ENCODE measurements at regions not wholly inside any gene's neighbourhood (a gene's known extent, or its start where the extent isn't known, plus 50 kb on each side); places are given as distances from the start of the nearest gene placed in this dataset.

DNA sequence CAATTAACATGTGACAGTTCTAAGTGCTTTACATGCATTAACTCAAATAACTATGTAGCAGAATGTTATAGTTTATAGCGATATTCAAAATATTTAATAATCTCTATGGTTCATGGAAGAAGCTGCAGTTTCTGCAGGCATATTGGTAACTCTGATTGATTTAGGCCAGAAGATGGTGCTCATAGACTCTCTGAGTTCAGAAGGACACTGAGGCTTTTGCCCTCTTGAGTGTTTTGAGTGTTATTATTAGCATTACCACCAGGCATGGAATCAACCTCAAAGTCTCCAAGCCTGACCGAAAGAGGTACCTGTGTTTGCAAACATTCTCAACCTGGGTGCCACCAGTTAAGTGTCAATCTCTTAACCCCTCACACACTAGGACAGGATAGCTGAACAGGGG is 792.3 kb upstream of the PCDH7 start:
- CTCF ChIA-PET = interaction anchor here (0.6 kb wide), 1 partner anchor 397 kb away, joined by 5 read pairs; no protein-coding TSS in a partner anchor
- H3K36me3 ChIP-seq (ENCODE audit: control insufficient read depth in 2 of 2, insufficient read depth in 1 of 2, low read length in 2 of 2) = no peaks in the 10 kb centered on the region
- no peaks in the 10 kb centered on the region for H3K4me1 ChIP-seq (ENCODE audit: control insufficient read depth, insufficient read depth, low read length)
- H3K4me3 ChIP-seq (ENCODE audit: low read depth, low read length) = no peak overlapping the region
- POLR2A ChIA-PET = no interaction called here
- H3K27ac ChIP-seq (ENCODE audit: extremely low read depth, low read depth, low read length) = no peak overlapping the region
- TF ChIP-seq YY2 (tag by site-specific recombination; IDR thresholded peaks at IDR 0.05) = no peak
- no peaks in the 10 kb centered on the region for H3K9me3 ChIP-seq (ENCODE audit: control insufficient read depth, insufficient read depth, low read depth, low read length)

DNA sequence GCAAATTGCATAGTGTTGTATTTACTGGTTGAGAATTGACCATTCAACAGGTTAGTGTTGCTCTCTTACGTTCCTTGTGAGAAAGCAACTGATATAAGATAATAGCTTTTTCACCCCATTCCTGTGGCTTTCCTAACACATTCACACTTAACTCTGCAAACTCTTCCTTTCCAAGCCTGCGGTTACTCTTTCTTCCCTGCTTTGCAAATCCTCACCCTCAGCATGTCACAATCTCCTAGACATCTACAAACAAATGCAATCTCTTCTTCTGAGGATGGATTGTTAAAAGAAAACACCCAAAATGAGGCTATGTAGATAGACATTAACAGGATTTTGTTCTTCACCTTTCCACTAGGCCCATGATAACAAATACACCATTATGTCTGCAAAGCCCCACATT is 771.7 kb upstream of the PCDH7 start:
- no peaks in the 10 kb centered on the region for H3K9me3 ChIP-seq (ENCODE audit: control insufficient read depth, insufficient read depth, low read depth, low read length)
- CTCF ChIA-PET = no interaction called here
- no peaks in the 10 kb centered on the region for H3K36me3 ChIP-seq (ENCODE audit: control insufficient read depth in 2 of 2, insufficient read depth in 1 of 2, low read length in 2 of 2)
- H3K4me3 ChIP-seq (ENCODE audit: low read depth, low read length) = no peak overlapping the region
- H3K4me1 ChIP-seq (ENCODE audit: control insufficient read depth, insufficient read depth, low read length) = no peaks in the 10 kb centered on the region
- TF ChIP-seq ZNF610 (tag by site-specific recombination; IDR thresholded peaks at IDR 0.05; ENCODE audit: borderline replicate concordance) (no peak), SCRT2 (tag by site-specific recombination; IDR thresholded peaks at IDR 0.05) (peak; percentile 59)
- TF ChIP-seq, protein P1, sequence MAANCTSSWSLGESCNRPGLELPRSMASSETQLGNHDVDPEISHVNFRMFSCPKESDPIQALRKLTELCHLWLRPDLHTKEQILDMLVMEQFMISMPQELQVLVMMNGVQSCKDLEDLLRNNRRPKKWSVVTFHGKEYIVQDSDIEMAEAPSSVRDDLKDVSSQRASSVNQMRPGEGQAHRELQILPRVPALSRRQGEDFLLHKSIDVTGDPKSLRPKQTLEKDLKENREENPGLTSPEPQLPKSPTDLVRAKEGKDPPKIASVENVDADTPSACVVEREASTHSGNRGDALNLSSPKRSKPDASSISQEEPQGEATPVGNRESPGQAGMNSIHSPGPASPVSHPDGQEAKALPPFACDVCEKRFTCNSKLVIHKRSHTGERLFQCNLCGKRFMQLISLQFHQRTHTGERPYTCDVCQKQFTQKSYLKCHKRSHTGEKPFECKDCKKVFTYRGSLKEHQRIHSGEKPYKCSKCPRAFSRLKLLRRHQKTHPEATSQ (tag by site-specific recombination; IDR thresholded peaks at IDR 0.05) = no peak
- POLR2A ChIA-PET = no interaction called here
- H3K27ac ChIP-seq (ENCODE audit: extremely low read depth, low read depth, low read length) = no peak overlapping the region

DNA sequence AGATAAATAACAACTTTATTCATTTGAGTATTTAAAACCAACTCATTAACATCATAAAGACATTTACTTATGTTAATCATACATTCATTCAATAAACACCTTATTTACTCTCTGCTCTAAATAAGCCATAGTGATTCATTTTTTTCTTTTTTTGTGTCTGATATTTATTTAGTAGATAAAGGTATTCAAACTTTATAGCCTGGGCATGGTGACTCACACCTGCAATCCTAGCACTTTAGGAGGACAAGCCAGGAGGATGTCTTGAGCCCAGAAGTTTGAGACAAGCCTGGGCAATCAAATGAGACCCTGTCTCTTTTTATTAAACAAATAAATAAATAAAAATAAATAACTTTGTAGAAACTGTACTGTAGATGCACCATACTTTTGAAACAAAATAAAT is 771.3 kb upstream of the PCDH7 start:
- CTCF ChIA-PET = no interaction called here
- Histone ChIP-seq H3K36me3 (ENCODE audit: control insufficient read depth in 2 of 2, insufficient read depth in 1 of 2, low read length in 2 of 2) (no peaks in the 10 kb centered on the region), H3K4me1 (ENCODE audit: control insufficient read depth, insufficient read depth, low read length) (no peaks in the 10 kb centered on the region), H3K4me3 (ENCODE audit: low read depth, low read length) (no peak overlapping the region), H3K27ac (ENCODE audit: extremely low read depth, low read depth, low read length) (no peak overlapping the region), H3K9me3 (ENCODE audit: control insufficient read depth, insufficient read depth, low read depth, low read length) (no peaks in the 10 kb centered on the region)
- POLR2A ChIA-PET = no interaction called here
- TF ChIP-seq REPIN1 (tag by site-specific recombination; IDR thresholded peaks at IDR 0.05; ENCODE audit: low read depth) (no peak), ZNF302 (tag by site-specific recombination; IDR thresholded peaks at IDR 0.05; ENCODE audit: low read depth) (no peak), ZNF169 (tag by site-specific recombination; IDR thresholded peaks at IDR 0.05) (no peak), ZNF24 (tag by site-specific recombination; IDR thresholded peaks at IDR 0.05) (no peak), ZNF514 (tag by site-specific recombination; IDR thresholded peaks at IDR 0.05) (no peak), ZNF175 (tag by site-specific recombination; IDR thresholded peaks at IDR 0.05) (no peak)
- TF ChIP-seq, protein P1 (tag by site-specific recombination; IDR thresholded peaks at IDR 0.05) = no peak

DNA sequence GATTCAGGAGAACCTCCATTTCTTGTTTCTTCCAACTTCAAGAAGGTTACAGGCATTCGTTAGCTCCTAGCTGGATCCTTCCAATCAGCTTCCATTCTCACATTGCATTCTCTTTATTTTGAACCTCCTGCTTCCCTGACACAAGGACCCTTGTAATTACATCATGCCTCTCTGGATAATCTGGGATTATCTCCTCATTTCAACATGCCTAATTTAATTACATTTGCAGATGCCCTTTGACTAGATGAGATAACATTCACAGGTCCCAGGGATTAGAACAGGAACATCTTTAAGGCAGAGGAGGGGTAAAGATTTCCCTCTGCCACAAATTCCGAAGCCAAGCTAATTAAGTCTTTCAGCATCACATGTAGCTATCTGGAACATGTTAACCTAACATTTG is 753.8 kb upstream of the PCDH7 start:
- Histone ChIP-seq H3K4me1 (ENCODE audit: control insufficient read depth, insufficient read depth, low read length) (no peaks in the 10 kb centered on the region), H3K4me3 (ENCODE audit: low read depth, low read length) (no peak overlapping the region), H3K9me3 (ENCODE audit: control insufficient read depth, insufficient read depth, low read depth, low read length) (no peaks in the 10 kb centered on the region), H3K27ac (ENCODE audit: extremely low read depth, low read depth, low read length) (no peak overlapping the region), H3K36me3 (ENCODE audit: control insufficient read depth in 2 of 2, insufficient read depth in 1 of 2, low read length in 2 of 2) (no peaks in the 10 kb centered on the region)
- ChIA-PET CTCF (no interaction called here), POLR2A (no interaction called here)
- TF ChIP-seq, protein P2, sequence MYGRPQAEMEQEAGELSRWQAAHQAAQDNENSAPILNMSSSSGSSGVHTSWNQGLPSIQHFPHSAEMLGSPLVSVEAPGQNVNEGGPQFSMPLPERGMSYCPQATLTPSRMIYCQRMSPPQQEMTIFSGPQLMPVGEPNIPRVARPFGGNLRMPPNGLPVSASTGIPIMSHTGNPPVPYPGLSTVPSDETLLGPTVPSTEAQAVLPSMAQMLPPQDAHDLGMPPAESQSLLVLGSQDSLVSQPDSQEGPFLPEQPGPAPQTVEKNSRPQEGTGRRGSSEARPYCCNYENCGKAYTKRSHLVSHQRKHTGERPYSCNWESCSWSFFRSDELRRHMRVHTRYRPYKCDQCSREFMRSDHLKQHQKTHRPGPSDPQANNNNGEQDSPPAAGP (tag by site-specific recombination; IDR thresholded peaks at IDR 0.05) = no peak
- TF ChIP-seq PRDM1 (tag by site-specific recombination; IDR thresholded peaks at IDR 0.05) = no peak
- TF ChIP-seq GLI2 (tag by site-specific recombination; IDR thresholded peaks at IDR 0.05; ENCODE audit: borderline replicate concordance, low read depth) = no peak
- TF ChIP-seq SP2 (tag by site-specific recombination; IDR thresholded peaks at IDR 0.05) = no peak
- TF ChIP-seq, protein P3, sequence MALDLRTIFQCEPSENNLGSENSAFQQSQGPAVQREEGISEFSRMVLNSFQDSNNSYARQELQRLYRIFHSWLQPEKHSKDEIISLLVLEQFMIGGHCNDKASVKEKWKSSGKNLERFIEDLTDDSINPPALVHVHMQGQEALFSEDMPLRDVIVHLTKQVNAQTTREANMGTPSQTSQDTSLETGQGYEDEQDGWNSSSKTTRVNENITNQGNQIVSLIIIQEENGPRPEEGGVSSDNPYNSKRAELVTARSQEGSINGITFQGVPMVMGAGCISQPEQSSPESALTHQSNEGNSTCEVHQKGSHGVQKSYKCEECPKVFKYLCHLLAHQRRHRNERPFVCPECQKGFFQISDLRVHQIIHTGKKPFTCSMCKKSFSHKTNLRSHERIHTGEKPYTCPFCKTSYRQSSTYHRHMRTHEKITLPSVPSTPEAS (tag by site-specific recombination; IDR thresholded peaks at IDR 0.05) = no peak
